Endothelial cell of umbilical vein (primary cell): ENCODE measurements at regions not wholly inside any gene's neighbourhood (a gene's known extent, or its start where the extent isn't known, plus 50 kb on each side); places are given as distances from the start of the nearest gene placed in this dataset.

ENCODE experiments used
- BruUV-seq: library from RNA; stranded (reverse); fragments of 400-500 nt; replicated peaks from 2 replicates; lab custom pipeline; 2021; lab: Mats Ljungman, UMichigan
- CTCF ChIA-PET: fragments of 300-600, 350-600 bp; sonication (Branson Sonifier 250); formaldehyde crosslinking; loops from one replicate; lab custom pipeline; 2021; ENCODE audit warnings: antibody characterized with exemption, inconsistent platforms; lab: Charles Lee
- POLR2A ChIA-PET: fragments of 300-600, 350-600 bp; sonication (Branson Sonifier 250); formaldehyde crosslinking; loops from one replicate; lab custom pipeline; 2021; ENCODE audit warnings: antibody characterized with exemption, inconsistent platforms; lab: Charles Lee
- DNase-seq: peaks from one replicate; pipeline ENCODE4 v3.0.0-alpha.2; 2011; ENCODE audit warnings: low read depth, low spot score
- FAIRE-seq: peaks from 2 replicates; lab custom pipeline; 2011; peaks lifted over from hg19 to GRCh38; lab: Jason Lieb, UNC
- H2AFZ ChIP-seq: 2 replicates; pipeline ENCODE4 v1.6.0; 2012; ENCODE audit warnings: low read depth, low read length, control low read depth, inconsistent platforms
- H3K27ac ChIP-seq: 2 replicates; pipeline ENCODE4 v1.5.1; 2011; ENCODE audit warnings: low read depth, mild to moderate bottlenecking, control low read depth, low read length, moderate library complexity; ENCODE audit not compliant: insufficient read depth
- H3K27me3 ChIP-seq, 2 experiments: 2 replicates each; pipeline versions ENCODE4 v1.6.0 to v1.6.1; 2011; ENCODE audit warnings: low read length in 2 of 2, mixed read lengths in 1 of 2; ENCODE audit not compliant: control insufficient read depth in 2 of 2, insufficient read depth in 2 of 2
- H3K36me3 ChIP-seq, 2 experiments: 2 replicates in 1 of 2; 3 replicates in 1 of 2; pipeline ENCODE4 v1.5.1; 2011; ENCODE audit warnings: low read length in 2 of 2, mild to moderate bottlenecking in 1 of 2, moderate library complexity in 1 of 2; ENCODE audit not compliant: control insufficient read depth in 2 of 2, insufficient read depth in 2 of 2; ENCODE audit errors: extremely low read depth in 1 of 2
- H3K4me1 ChIP-seq: 3 replicates; pipeline ENCODE4 v1.5.1; 2011; ENCODE audit warnings: mild to moderate bottlenecking, low read length; ENCODE audit not compliant: control insufficient read depth, insufficient read depth; ENCODE audit errors: extremely low read depth
- H3K4me2 ChIP-seq: 2 replicates; pipeline ENCODE4 v1.6.1; 2011; ENCODE audit warnings: low read length, control low read depth, mixed read lengths; ENCODE audit not compliant: insufficient read depth
- H3K4me3 ChIP-seq, 3 experiments: fragments of 200-600 bp in 1 of 3; sonication (generic), shearing (Covaris generic) in 1 of 3; replicated peaks in 1 of 3; 2 replicates each; pipeline ENCODE4 v1.5.1; 2011 to 2016; ENCODE audit warnings: control low read depth in 3 of 3, low read length in 3 of 3, mild to moderate bottlenecking in 2 of 3, inconsistent platforms in 1 of 3, low read depth in 1 of 3, moderate library complexity in 1 of 3; ENCODE audit not compliant: insufficient read depth in 1 of 3
- H3K79me2 ChIP-seq: 2 replicates; pipeline ENCODE4 v1.6.0; 2012; ENCODE audit warnings: low read length, inconsistent platforms; ENCODE audit not compliant: control insufficient read depth, insufficient read depth
- H3K9ac ChIP-seq: replicated peaks from 2 replicates; pipeline ENCODE3; 2011; ENCODE audit warnings: low read length, control low read depth; ENCODE audit not compliant: insufficient read depth; ENCODE audit errors: extremely low read depth
- H3K9me1 ChIP-seq: replicated peaks from 3 replicates; pipeline ENCODE4 v1.6.0; 2011; ENCODE audit warnings: mild to moderate bottlenecking, low read length; ENCODE audit not compliant: control insufficient read depth, insufficient read depth; ENCODE audit errors: extremely low read depth
- H3K9me3 ChIP-seq: replicated peaks from 2 replicates; pipeline ENCODE4 v1.5.1; 2012; ENCODE audit warnings: low read length, inconsistent platforms; ENCODE audit not compliant: control insufficient read depth, insufficient read depth
- H4K20me1 ChIP-seq: replicated peaks from 2 replicates; pipeline ENCODE3; 2011; ENCODE audit warnings: mild to moderate bottlenecking, low read length; ENCODE audit not compliant: control insufficient read depth, insufficient read depth; ENCODE audit errors: extremely low read depth
- CTCF ChIP-seq, 2 donors: IDR thresholded peaks; 1 replicate in 1 of 2; 2 replicates in 1 of 2; pipeline ENCODE4 v1.5.1; 2011; ENCODE audit warnings: low read length in 2 of 2, mild to moderate bottlenecking in 2 of 2, moderate library complexity in 2 of 2, control low read depth in 1 of 2, inconsistent platforms in 1 of 2, low read depth in 1 of 2; ENCODE audit not compliant: insufficient read depth in 1 of 2; ENCODE audit errors: extremely low read depth in 1 of 2
- EZH2 ChIP-seq: IDR thresholded peaks from 2 replicates; pipeline ENCODE4 v1.6.1; 2012; ENCODE audit warnings: borderline replicate concordance, low read depth, mild to moderate bottlenecking, moderate library complexity, low read length, inconsistent platforms; ENCODE audit not compliant: severe bottlenecking
- FOS ChIP-seq: IDR thresholded peaks from 2 replicates; pipeline ENCODE4 v1.6.1; 2011; ENCODE audit warnings: mild to moderate bottlenecking, low read length, moderate library complexity, borderline replicate concordance; ENCODE audit not compliant: insufficient read depth
- GATA2 ChIP-seq: IDR thresholded peaks from 2 replicates; pipeline ENCODE4 v1.7.0; 2011; ENCODE audit warnings: low read depth, mild to moderate bottlenecking, moderate library complexity, mixed read lengths, low read length; ENCODE audit not compliant: insufficient read length, insufficient read depth
- JUN ChIP-seq: IDR thresholded peaks from 2 replicates; pipeline ENCODE4 v1.6.1; 2011; ENCODE audit warnings: borderline replicate concordance, low read depth; ENCODE audit not compliant: insufficient read length, insufficient read depth
- MAX ChIP-seq: IDR thresholded peaks from 2 replicates; pipeline ENCODE4 v1.6.1; 2011; ENCODE audit not compliant: insufficient read depth, insufficient read length
- MYC ChIP-seq: IDR thresholded peaks from one replicate; pipeline ENCODE4 v1.6.1; 2011; ENCODE audit warnings: mild to moderate bottlenecking, low read depth, low read length
- POLR2A ChIP-seq: IDR thresholded peaks from 2 replicates; pipeline ENCODE4 v1.6.1; 2012; ENCODE audit warnings: low read depth, mild to moderate bottlenecking, control low read depth, low read length
- POLR2AphosphoS5 ChIP-seq: IDR thresholded peaks from 2 replicates; pipeline ENCODE4 v1.6.1; 2012; ENCODE audit warnings: low read depth, mild to moderate bottlenecking, control low read depth, low read length, moderate library complexity; ENCODE audit not compliant: insufficient read depth
- dilution Hi-C: fragments of 300-500 bp; cut with MboI; formaldehyde crosslinking; loops from one replicate; pipeline ENCODE4 v1.15.0; 2019; ENCODE audit warnings: low sequenced_read_pairs; ENCODE audit not compliant: extremely low pct_ligation_motif_present
- intact Hi-C: fragments of 100-400 bp; cut with micrococcal nuclease; formaldehyde crosslinking; loops from one replicate; pipeline ENCODE4 v1.10.0; 2022

- Histone ChIP-seq H3K9me3 (no peaks in the 10 kb centered on the region), H3K4me3 (no peak overlapping the region), H3K4me2 (no peak overlapping the region), H3K36me3 (no peaks in the 10 kb centered on the region), H2AFZ (no peak overlapping the region), H4K20me1 (no peaks in the 10 kb centered on the region), H3K9ac (no peak overlapping the region), H3K9me1 (no peaks in the 10 kb centered on the region), H3K4me1 (no peaks in the 10 kb centered on the region), H3K27me3 (peaks cover 4 to 7% of the 10 kb centered on the region in 2 experiments), H3K79me2 (no peaks in the 10 kb centered on the region), H3K27ac (no peak overlapping the region)
- ChIA-PET POLR2A (no interaction called here), CTCF (interaction anchor here (1.2 kb wide), 1 partner anchor 18 kb away, joined by 3 read pairs; no protein-coding TSS in a partner anchor)
- dilution Hi-C loops (no loop called here), intact Hi-C loops (no loop called here)
- BruUV-seq = no TSS peak
- TF ChIP-seq MYC (no peak), CTCF (IDR thresholded peaks at IDR 0.05; ENCODE audit: extremely low read depth in 1 of 2, insufficient read depth in 1 of 2, low read depth in 1 of 2, low read length in 2 of 2) (no peak), FOS (no peak), POLR2AphosphoS5 (no peak), EZH2 (no peak), MAX (no peak), POLR2A (no peak), JUN (no peak), GATA2 (no peak)
- no peak for DNase-seq
- no peak for FAIRE-seq
These were observed 313.8 kb downstream of the UACA start for GRCh38 chr15:70449311-70450141.
